Central memory CD8-positive, alpha-beta T cell (primary cell): ENCODE measurements at regions not wholly inside any gene's neighbourhood (a gene's known extent, or its start where the extent isn't known, plus 50 kb on each side); places are given as distances from the start of the nearest gene placed in this dataset.
A peak's percentile ranks its signal among the peaks of the same experiment; 100 is the strongest.

Experiments
- ATAC-seq: fragments of 150-1000 bp; cut with Tn5 transposase; replicated peaks from 2 replicates; pipeline ENCODE4 v1.10.0; 2022; ENCODE audit warnings: mild to moderate bottlenecking, moderate FRiP score, moderate number of reproducible peaks; ENCODE audit not compliant: poor library complexity, severe bottlenecking; ENCODE audit errors: extremely low read depth
- DNase-seq, 2 donors: peaks; one replicate each; pipeline ENCODE4 v3.0.0; 2021; ENCODE audit warnings: low spot score in 2 of 2
- H3K27ac Mint-ChIP-seq: one replicate; pipeline ENCODE4 v1.8.0; 2022; ENCODE audit warnings: low read depth, mild to moderate bottlenecking, moderate library complexity, mixed read lengths
- H3K27me3 Mint-ChIP-seq: one replicate; pipeline ENCODE4 v1.8.0; 2022; ENCODE audit warnings: mixed read lengths
- H3K36me3 Mint-ChIP-seq: one replicate; pipeline ENCODE4 v1.8.0; 2022; ENCODE audit warnings: mild to moderate bottlenecking, moderate library complexity, mixed read lengths; ENCODE audit not compliant: insufficient read depth
- H3K4me1 Mint-ChIP-seq: one replicate; pipeline ENCODE4 v1.8.0; 2022; ENCODE audit warnings: mixed read lengths
- H3K4me3 Mint-ChIP-seq: one replicate; pipeline ENCODE4 v1.8.0; 2022; ENCODE audit warnings: mild to moderate bottlenecking, moderate library complexity, mixed read lengths
- H3K9me3 Mint-ChIP-seq: one replicate; pipeline ENCODE4 v1.8.0; 2022; ENCODE audit warnings: mixed read lengths

GRCh38 chr22:48577691-48578090, 1250.0 kb downstream of the BRD1 start:
- Mint-ChIP-seq H3K27ac (no peak overlapping the region), H3K36me3 (no peaks in the 10 kb centered on the region), H3K4me1 (no peaks in the 10 kb centered on the region), H3K27me3 (peaks cover 38% of the 10 kb centered on the region), H3K9me3 (no peaks in the 10 kb centered on the region), H3K4me3 (no peak overlapping the region)
- DNase-seq (no peak), ATAC-seq (no peak)

- Mint-ChIP-seq H3K4me1 (no peaks in the 10 kb centered on the region), H3K36me3 (no peaks in the 10 kb centered on the region), H3K9me3 (peaks cover 4% of the 10 kb centered on the region), H3K27ac (no peak overlapping the region), H3K27me3 (peaks cover 44% of the 10 kb centered on the region), H3K4me3 (no peak overlapping the region)
- no peak for DNase-seq
- ATAC-seq = no peak
These were observed 1250.5 kb downstream of the BRD1 start for GRCh38 chr22:48577014-48577690.

- no peak for DNase-seq
- ATAC-seq = no peak
- H3K36me3 Mint-ChIP-seq = no peaks in the 10 kb centered on the region
- peaks cover 11% of the 10 kb centered on the region for H3K9me3 Mint-ChIP-seq
- H3K27me3 Mint-ChIP-seq = peaks cover 50% of the 10 kb centered on the region
- H3K27ac Mint-ChIP-seq = no peak overlapping the region
- H3K4me1 Mint-ChIP-seq = no peaks in the 10 kb centered on the region
- no peak overlapping the region for H3K4me3 Mint-ChIP-seq
These were observed 1251.2 kb downstream of the BRD1 start for GRCh38 chr22:48576333-48577013.

GRCh38 chr22:48575618-48576332, 1251.9 kb downstream of the BRD1 start:
- ATAC-seq (no peak), DNase-seq (no peak)
- Mint-ChIP-seq H3K4me3 (no peak overlapping the region), H3K4me1 (no peaks in the 10 kb centered on the region), H3K27ac (no peak overlapping the region), H3K27me3 (peaks cover 52% of the 10 kb centered on the region), H3K9me3 (peaks cover 12% of the 10 kb centered on the region), H3K36me3 (no peaks in the 10 kb centered on the region)

GRCh38 chr22:48574776-48575617, 1252.7 kb downstream of the BRD1 start:
- no peaks in the 10 kb centered on the region for H3K4me1 Mint-ChIP-seq
- peak overlapping the region; percentile 37 for H3K4me3 Mint-ChIP-seq
- H3K27ac Mint-ChIP-seq = no peak overlapping the region
- H3K9me3 Mint-ChIP-seq = peaks cover 20% of the 10 kb centered on the region
- no peak for ATAC-seq
- no peaks in the 10 kb centered on the region for H3K36me3 Mint-ChIP-seq
- H3K27me3 Mint-ChIP-seq = peaks cover 52% of the 10 kb centered on the region
- DNase-seq = no peak

- Mint-ChIP-seq H3K27me3 (peaks cover 52% of the 10 kb centered on the region), H3K9me3 (peaks cover 22% of the 10 kb centered on the region), H3K36me3 (no peaks in the 10 kb centered on the region), H3K4me3 (no peak overlapping the region), H3K27ac (no peak overlapping the region), H3K4me1 (no peaks in the 10 kb centered on the region)
- DNase-seq (no peak), ATAC-seq (no peak)
These were observed 1253.9 kb downstream of the BRD1 start for GRCh38 chr22:48573766-48574165.

- H3K36me3 Mint-ChIP-seq = no peaks in the 10 kb centered on the region
- DNase-seq (no peak), ATAC-seq (no peak)
- peaks cover 22% of the 10 kb centered on the region for H3K9me3 Mint-ChIP-seq
- no peak overlapping the region for H3K27ac Mint-ChIP-seq
- peaks cover 44% of the 10 kb centered on the region for H3K27me3 Mint-ChIP-seq
- H3K4me1 Mint-ChIP-seq = no peaks in the 10 kb centered on the region
- H3K4me3 Mint-ChIP-seq = no peak overlapping the region
These were observed 1254.7 kb downstream of the BRD1 start for GRCh38 chr22:48572951-48573350.

- no peak overlapping the region for H3K27ac Mint-ChIP-seq
- no peaks in the 10 kb centered on the region for H3K36me3 Mint-ChIP-seq
- no peaks in the 10 kb centered on the region for H3K4me1 Mint-ChIP-seq
- peaks cover 36% of the 10 kb centered on the region for H3K27me3 Mint-ChIP-seq
- no peak overlapping the region for H3K4me3 Mint-ChIP-seq
- DNase-seq (no peak), ATAC-seq (no peak)
- H3K9me3 Mint-ChIP-seq = peaks cover 22% of the 10 kb centered on the region
These were observed 1256.8 kb downstream of the BRD1 start for GRCh38 chr22:48570912-48571311.

- H3K4me3 Mint-ChIP-seq = no peak overlapping the region
- no peak for ATAC-seq
These were observed 1258.0 kb downstream of the BRD1 start for GRCh38 chr22:48569476-48570233.

GRCh38 chr22:48568736-48569330, 1258.8 kb downstream of the BRD1 start:
- Mint-ChIP-seq H3K36me3 (no peaks in the 10 kb centered on the region), H3K4me3 (no peak overlapping the region)

More at GRCh38 chr22:48569476-48570233, 1258.0 kb downstream of the BRD1 start:
- Mint-ChIP-seq H3K36me3 (no peaks in the 10 kb centered on the region), H3K27me3 (peaks cover 33% of the 10 kb centered on the region), H3K9me3 (peaks cover 22% of the 10 kb centered on the region), H3K27ac (no peak overlapping the region), H3K4me1 (no peaks in the 10 kb centered on the region)
- no peak for DNase-seq

GRCh38 chr22:48567213-48567975, 1260.3 kb downstream of the BRD1 start:
- H3K9me3 Mint-ChIP-seq = peaks cover 20% of the 10 kb centered on the region
- H3K4me1 Mint-ChIP-seq = no peaks in the 10 kb centered on the region
- H3K4me3 Mint-ChIP-seq = no peak overlapping the region
- no peak for ATAC-seq
- H3K27me3 Mint-ChIP-seq = peaks cover 11% of the 10 kb centered on the region
- H3K36me3 Mint-ChIP-seq = no peaks in the 10 kb centered on the region
- DNase-seq = no peak
- no peak overlapping the region for H3K27ac Mint-ChIP-seq

More at GRCh38 chr22:48568736-48569330, 1258.8 kb downstream of the BRD1 start:
- Mint-ChIP-seq H3K4me1 (no peaks in the 10 kb centered on the region), H3K9me3 (peaks cover 22% of the 10 kb centered on the region), H3K27ac (no peak overlapping the region), H3K27me3 (peaks cover 24% of the 10 kb centered on the region)
- no peak for ATAC-seq
- DNase-seq = no peak
